Trophoblast cell (in vitro differentiated cells and primary cell): ENCODE measurements at regions not wholly inside any gene's neighbourhood (a gene's known extent, or its start where the extent isn't known, plus 50 kb on each side); places are given as distances from the start of the nearest gene placed in this dataset.

Experiments used
- DNase-seq, 2 donors: peaks; one replicate each; pipeline ENCODE4 v3.0.0-alpha.2; 2016
- H2AFZ ChIP-seq: 2 replicates; pipeline ENCODE4 v1.6.1; 2013; ENCODE audit warnings: low read length, moderate library complexity, mild to moderate bottlenecking; ENCODE audit not compliant: insufficient read depth, poor library complexity
- H2AK5ac ChIP-seq: 2 replicates; pipeline ENCODE4 v1.6.1; 2013; ENCODE audit warnings: mild to moderate bottlenecking, low read length
- H2BK120ac ChIP-seq: 2 replicates; pipeline ENCODE4 v1.6.1; 2013; ENCODE audit warnings: low read length, mild to moderate bottlenecking, moderate library complexity; ENCODE audit not compliant: insufficient read depth, poor library complexity
- H2BK12ac ChIP-seq: 2 replicates; pipeline ENCODE4 v1.6.1; 2013; ENCODE audit warnings: mild to moderate bottlenecking, low read length, moderate library complexity
- H2BK5ac ChIP-seq: 2 replicates; pipeline ENCODE4 v1.6.1; 2013; ENCODE audit warnings: low read length, low read depth, moderate library complexity, mild to moderate bottlenecking; ENCODE audit not compliant: poor library complexity
- H3K14ac ChIP-seq: 2 replicates; pipeline ENCODE4 v1.6.1; 2013; ENCODE audit warnings: mild to moderate bottlenecking, low read length
- H3K18ac ChIP-seq: 2 replicates; pipeline ENCODE4 v1.6.1; 2013; ENCODE audit warnings: mild to moderate bottlenecking, low read length
- H3K23ac ChIP-seq: 2 replicates; pipeline ENCODE4 v1.6.1; 2013; ENCODE audit warnings: low read length
- H3K27ac ChIP-seq: 2 replicates; pipeline ENCODE4 v1.5.1; 2013; ENCODE audit warnings: low read depth, mild to moderate bottlenecking, inconsistent platforms, low read length, moderate library complexity
- H3K27me3 ChIP-seq: 2 replicates; pipeline ENCODE4 v1.6.1; 2013; ENCODE audit warnings: inconsistent platforms, mild to moderate bottlenecking, low read length, moderate library complexity; ENCODE audit not compliant: insufficient read depth
- H3K36me3 ChIP-seq, 2 experiments: 1 replicate in 1 of 2; 2 replicates in 1 of 2; pipeline ENCODE4 v1.6.1; 2013; ENCODE audit warnings: low read length in 2 of 2, mild to moderate bottlenecking in 2 of 2, moderate library complexity in 1 of 2; ENCODE audit not compliant: insufficient read depth in 2 of 2, control insufficient read depth in 1 of 2
- H3K4ac ChIP-seq: 2 replicates; pipeline ENCODE4 v1.6.1; 2013; ENCODE audit warnings: low read depth, mild to moderate bottlenecking, low read length, moderate library complexity
- H3K4me1 ChIP-seq, 2 experiments: 1 replicate in 1 of 2; 2 replicates in 1 of 2; pipeline ENCODE4 v1.6.1; 2013; ENCODE audit warnings: low read length in 2 of 2, mild to moderate bottlenecking in 2 of 2, moderate library complexity in 1 of 2; ENCODE audit not compliant: insufficient read depth in 2 of 2, control insufficient read depth in 1 of 2
- H3K4me2 ChIP-seq: 2 replicates; pipeline ENCODE4 v1.6.1; 2013; ENCODE audit warnings: inconsistent platforms, mild to moderate bottlenecking, low read length, moderate library complexity
- H3K4me3 ChIP-seq: 2 replicates; pipeline ENCODE4 v1.5.1; 2013; ENCODE audit warnings: mild to moderate bottlenecking, low read depth, low read length, inconsistent platforms
- H3K79me1 ChIP-seq: one replicate; pipeline ENCODE4 v1.6.1; 2013; ENCODE audit warnings: low read length
- H3K79me2 ChIP-seq: 2 replicates; pipeline ENCODE4 v1.6.1; 2013; ENCODE audit warnings: low read length, mild to moderate bottlenecking; ENCODE audit not compliant: control insufficient read depth, insufficient read depth, poor library complexity
- H3K9ac ChIP-seq: 2 replicates; pipeline ENCODE4 v1.6.1; 2013; ENCODE audit warnings: mild to moderate bottlenecking, low read length
- H3K9me3 ChIP-seq: 2 replicates; pipeline ENCODE4 v1.6.1; 2013; ENCODE audit warnings: low read depth, mild to moderate bottlenecking, control low read depth, inconsistent platforms, low read length; ENCODE audit not compliant: insufficient read depth
- H4K12ac ChIP-seq: 2 replicates; pipeline ENCODE4 v1.6.1; 2013; ENCODE audit warnings: low read depth, mild to moderate bottlenecking, low read length, moderate library complexity
- H4K8ac ChIP-seq: 2 replicates; pipeline ENCODE4 v1.6.1; 2013; ENCODE audit warnings: low read depth, mild to moderate bottlenecking, low read length, moderate library complexity
- H4K91ac ChIP-seq: one replicate; pipeline ENCODE4 v1.6.1; 2013; ENCODE audit warnings: low read depth, mild to moderate bottlenecking, low read length, moderate library complexity
- WGBS: extraction: QIAGEN DNeasy Blood & Tissue Kit; methylation state at CpG from one replicate; pipeline ENCODE4 v1.1.7; 2013; ENCODE audit warnings: missing lambda C conversion rate; ENCODE audit not compliant: insufficient read length, insufficient coverage; ENCODE audit errors: extremely low coverage; 5-methylcytosine and 5-hydroxymethylcytosine counted together

GRCh38 chr15:98419173-98419780 lies 229.1 kb upstream of the IGF1R start:
- H2BK5ac ChIP-seq = no peak overlapping the region
- no peak overlapping the region for H3K4ac ChIP-seq
- peaks cover 5% of the 10 kb centered on the region for H3K27me3 ChIP-seq
- H3K4me1 ChIP-seq = peaks cover 0 to 3% of the 10 kb centered on the region in 2 experiments
- no peaks in the 10 kb centered on the region for H3K79me1 ChIP-seq
- no peaks in the 10 kb centered on the region for H3K79me2 ChIP-seq
- no peak overlapping the region for H4K8ac ChIP-seq
- H4K91ac ChIP-seq = no peak overlapping the region
- no peaks in the 10 kb centered on the region for H3K36me3 ChIP-seq
- no peak overlapping the region for H3K9ac ChIP-seq
- H2AK5ac ChIP-seq = no peak overlapping the region
- peaks cover 4% of the 10 kb centered on the region for H3K9me3 ChIP-seq
- no peak overlapping the region for H2BK12ac ChIP-seq
- WGBS = no CpG with 5 or more reads among the region's 5 CpGs
- H3K18ac ChIP-seq = no peak overlapping the region
- H3K4me2 ChIP-seq = no peak overlapping the region
- H3K14ac ChIP-seq = no peak overlapping the region
- H3K27ac ChIP-seq = no peak overlapping the region
- no peak overlapping the region for H3K23ac ChIP-seq
- no peak overlapping the region for H2AFZ ChIP-seq
- no peak overlapping the region for H4K12ac ChIP-seq
- H2BK120ac ChIP-seq = no peak overlapping the region
- no peak for DNase-seq
- no peak overlapping the region for H3K4me3 ChIP-seq

- no peaks in the 10 kb centered on the region for H3K79me1 ChIP-seq
- H3K4me3 ChIP-seq = peak overlapping the region; percentile 11
- no peaks in the 10 kb centered on the region for H3K36me3 ChIP-seq
- no peak overlapping the region for H3K4me2 ChIP-seq
- H3K18ac ChIP-seq = no peak overlapping the region
- H3K9ac ChIP-seq = no peak overlapping the region
- peaks cover 4% of the 10 kb centered on the region for H3K9me3 ChIP-seq
- H3K27me3 ChIP-seq = peaks cover 5% of the 10 kb centered on the region
- no peak overlapping the region for H3K14ac ChIP-seq
- H4K8ac ChIP-seq = no peak overlapping the region
- peaks cover 0 to 3% of the 10 kb centered on the region in 2 experiments for H3K4me1 ChIP-seq
- H3K79me2 ChIP-seq = no peaks in the 10 kb centered on the region
- no peak overlapping the region for H2BK120ac ChIP-seq
- no CpG with 5 or more reads among the region's 8 CpGs for WGBS
- H3K4ac ChIP-seq = no peak overlapping the region
- DNase-seq = no peak
- H2BK5ac ChIP-seq = no peak overlapping the region
- H3K27ac ChIP-seq = no peak overlapping the region
- no peak overlapping the region for H3K23ac ChIP-seq
- no peak overlapping the region for H2AFZ ChIP-seq
- no peak overlapping the region for H2BK12ac ChIP-seq
- no peak overlapping the region for H4K91ac ChIP-seq
- H4K12ac ChIP-seq = no peak overlapping the region
- no peak overlapping the region for H2AK5ac ChIP-seq
These were observed 227.5 kb upstream of the IGF1R start for GRCh38 chr15:98420837-98421236.

GRCh38 chr15:98421419-98422129 lies 226.8 kb upstream of the IGF1R start:
- no peak overlapping the region for H3K27ac ChIP-seq
- H2AFZ ChIP-seq = peak overlapping the region; percentile 39

GRCh38 chr15:98422130-98422478 lies 226.2 kb upstream of the IGF1R start:
- no peak overlapping the region for H2AK5ac ChIP-seq
- no CpG with 5 or more reads among the region's 13 CpGs for WGBS

More at GRCh38 chr15:98421419-98422129, 226.8 kb upstream of the IGF1R start:
- peak overlapping the region; percentile 35 for H3K9ac ChIP-seq
- peaks cover 0 to 3% of the 10 kb centered on the region in 2 experiments for H3K4me1 ChIP-seq
- H3K4me2 ChIP-seq = peak overlapping the region; percentile 42
- peaks cover 5% of the 10 kb centered on the region for H3K27me3 ChIP-seq
- H3K4ac ChIP-seq = no peak overlapping the region
- H3K23ac ChIP-seq = no peak overlapping the region
- no peak overlapping the region for H2AK5ac ChIP-seq
- no peaks in the 10 kb centered on the region for H3K79me1 ChIP-seq
- no CpG with 5 or more reads among the region's 62 CpGs for WGBS
- no peak overlapping the region for H4K12ac ChIP-seq
- no peak overlapping the region for H3K14ac ChIP-seq
- no peak overlapping the region for H2BK5ac ChIP-seq
- no peak overlapping the region for H2BK120ac ChIP-seq
- no peaks in the 10 kb centered on the region for H3K79me2 ChIP-seq
- H2BK12ac ChIP-seq = no peak overlapping the region
- H3K4me3 ChIP-seq = peak overlapping the region; percentile 11
- H3K36me3 ChIP-seq = no peaks in the 10 kb centered on the region
- H3K9me3 ChIP-seq = peaks cover 4% of the 10 kb centered on the region
- DNase-seq = peak; percentile 16 to 68
- H4K8ac ChIP-seq = peak overlapping the region; percentile 51
- H3K18ac ChIP-seq = no peak overlapping the region
- no peak overlapping the region for H4K91ac ChIP-seq

More at GRCh38 chr15:98422130-98422478, 226.2 kb upstream of the IGF1R start:
- Histone ChIP-seq H3K27ac (no peak overlapping the region), H3K9me3 (peaks cover 4% of the 10 kb centered on the region), H3K4me3 (no peak overlapping the region), H2AFZ (no peak overlapping the region), H3K79me1 (no peaks in the 10 kb centered on the region), H3K4ac (no peak overlapping the region), H3K4me2 (peak overlapping the region; percentile 40), H3K14ac (no peak overlapping the region), H3K27me3 (peaks cover 5% of the 10 kb centered on the region), H4K12ac (no peak overlapping the region), H3K79me2 (no peaks in the 10 kb centered on the region), H2BK5ac (no peak overlapping the region), H3K36me3 (no peaks in the 10 kb centered on the region), H2BK12ac (no peak overlapping the region), H3K23ac (no peak overlapping the region), H4K8ac (no peak overlapping the region), H4K91ac (no peak overlapping the region), H3K4me1 (peaks cover 0 to 3% of the 10 kb centered on the region in 2 experiments), H2BK120ac (no peak overlapping the region), H3K18ac (no peak overlapping the region), H3K9ac (no peak overlapping the region)
- DNase-seq = no peak
